NCI-H1417 (cell line): ENCODE measurements at regions not wholly inside any gene's neighbourhood (a gene's known extent, or its start where the extent isn't known, plus 50 kb on each side); places are given as distances from the start of the nearest gene placed in this dataset.
"Not testable (repeated sequence)": the region's sequence is repeated elsewhere in the genome, so short reads cannot be mapped to it uniquely, and the experiment has no call there.

ENCODE experiments used
- DNase-seq, 3 experiments: peaks; one replicate each; lab custom pipeline; 2025; lab: John Stamatoyannopoulos, UW

- DNase-seq = no peak
Observed at GRCh38 chr3:81186412-81186811, 575.0 kb downstream of the GBE1 start.

DNA sequence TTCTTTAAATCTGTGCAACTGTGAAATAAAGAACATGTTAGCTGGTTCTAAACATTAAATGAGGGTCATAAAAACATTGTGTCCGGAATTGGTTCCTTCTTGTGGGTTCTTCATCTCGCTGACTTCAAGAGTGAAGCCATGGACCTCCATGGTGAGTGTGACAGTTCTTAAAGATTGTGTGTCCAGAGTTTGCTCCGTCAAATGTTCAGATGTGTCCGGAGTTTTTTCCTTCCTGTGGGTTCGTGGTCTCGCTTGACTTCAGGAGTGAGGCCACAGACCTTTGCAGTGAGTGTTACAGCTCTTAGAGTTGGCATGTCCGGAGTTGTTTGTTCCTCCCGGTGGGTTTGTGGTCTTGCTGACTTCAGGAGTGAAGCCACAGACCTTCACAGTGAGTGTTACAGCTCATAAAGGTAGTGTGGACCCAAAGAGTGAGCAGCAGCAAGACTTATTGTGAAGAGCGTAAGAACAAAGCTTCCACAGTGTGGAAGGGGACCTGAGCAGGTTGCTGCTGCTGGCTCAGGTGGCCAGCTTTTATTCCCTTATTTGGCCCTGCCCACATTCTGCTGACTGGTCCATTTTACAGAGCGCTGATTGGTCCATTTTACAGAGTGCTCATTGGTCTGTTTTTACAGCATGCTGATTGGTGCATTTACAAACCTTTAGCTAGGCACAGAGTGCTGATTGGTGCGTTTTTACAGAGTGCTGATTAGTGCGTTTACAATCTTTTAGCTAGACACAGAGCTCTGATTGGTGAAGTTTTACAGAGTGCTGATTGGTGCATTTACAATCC is 579.2 kb downstream of the GBE1 start:
- not testable (repeated sequence) for DNase-seq

- peak in 2 of 3 experiments; percentile 0 to 35 for DNase-seq
Observed at GRCh38 chr3:81173514-81173913, 587.9 kb downstream of the GBE1 start.

DNA sequence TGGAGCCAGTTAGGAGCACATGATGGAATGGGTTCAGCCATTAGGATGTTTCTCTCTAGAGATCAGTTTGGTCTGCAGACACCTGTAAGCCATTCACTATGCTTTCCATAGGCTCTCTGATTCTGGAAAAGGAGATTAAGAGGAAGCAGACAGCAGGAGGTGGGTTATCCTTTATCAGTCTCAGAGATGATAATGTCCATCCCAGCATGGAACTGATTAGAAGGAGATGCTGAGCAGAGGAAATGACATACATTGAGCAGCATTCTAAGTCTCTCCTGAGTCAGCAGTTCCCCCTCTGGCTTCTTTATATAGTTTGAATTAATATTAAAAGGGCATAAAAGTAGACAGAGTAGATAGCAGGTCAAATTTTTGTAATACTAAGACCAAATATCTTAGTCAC is 591.1 kb downstream of the GBE1 start:
- DNase-seq = no peak

- no peak for DNase-seq
Observed at GRCh38 chr3:81164806-81165205, 596.6 kb downstream of the GBE1 start.

GRCh38 chr3:81161851-81162250 is 599.6 kb downstream of the GBE1 start:
- peak in 2 of 3 experiments; percentile 3 to 52 for DNase-seq

GRCh38 chr3:81161100-81161499 is 600.3 kb downstream of the GBE1 start:
- no peak for DNase-seq

- no peak for DNase-seq
Observed at GRCh38 chr3:81154611-81155143, 606.8 kb downstream of the GBE1 start.

GRCh38 chr3:81152156-81152555 is 609.3 kb downstream of the GBE1 start:
- no peak for DNase-seq

DNA sequence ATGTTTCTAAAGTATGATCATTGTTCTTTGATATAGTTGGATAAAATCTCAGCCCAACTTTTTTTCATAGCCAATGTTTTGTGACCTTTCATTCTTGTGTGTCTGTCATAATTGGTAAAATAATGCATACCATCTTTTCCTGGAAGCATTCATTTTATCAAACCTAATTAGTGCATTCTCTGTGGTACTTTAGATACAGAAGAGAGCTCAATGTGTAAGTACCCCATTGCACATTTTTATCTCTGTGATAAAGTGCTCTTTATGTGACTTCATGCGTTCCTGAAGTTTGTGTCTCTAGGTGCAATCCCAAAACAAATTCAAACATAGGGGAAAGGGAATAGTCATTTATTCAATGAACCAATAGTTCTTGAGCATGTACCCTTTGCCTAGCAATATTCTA is 628.5 kb downstream of the GBE1 start:
- DNase-seq = no peak

- DNase-seq = no peak
Observed at GRCh38 chr3:81105789-81106488, 655.5 kb downstream of the GBE1 start.

- no peak for DNase-seq
Observed at GRCh38 chr3:81105206-81105605, 656.2 kb downstream of the GBE1 start.

DNA sequence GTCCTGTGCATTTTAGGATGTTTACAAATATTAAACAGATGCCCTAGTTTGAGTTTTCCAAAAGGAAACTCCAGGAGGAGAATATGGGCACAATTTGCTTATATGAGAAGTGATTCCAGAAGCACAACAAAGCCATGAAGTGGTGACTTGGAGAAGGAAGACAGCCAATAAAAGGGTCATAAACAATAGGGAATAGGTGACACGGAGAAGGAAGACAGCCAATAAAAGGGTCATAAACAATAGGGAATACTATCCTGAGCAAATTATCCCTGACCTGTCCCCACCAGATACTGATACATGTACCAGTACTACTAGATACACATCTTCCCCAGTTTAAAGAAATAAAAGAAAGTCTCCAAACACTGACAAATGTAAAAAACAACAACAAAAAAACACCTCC is 663.6 kb downstream of the GBE1 start:
- no peak for DNase-seq

DNA sequence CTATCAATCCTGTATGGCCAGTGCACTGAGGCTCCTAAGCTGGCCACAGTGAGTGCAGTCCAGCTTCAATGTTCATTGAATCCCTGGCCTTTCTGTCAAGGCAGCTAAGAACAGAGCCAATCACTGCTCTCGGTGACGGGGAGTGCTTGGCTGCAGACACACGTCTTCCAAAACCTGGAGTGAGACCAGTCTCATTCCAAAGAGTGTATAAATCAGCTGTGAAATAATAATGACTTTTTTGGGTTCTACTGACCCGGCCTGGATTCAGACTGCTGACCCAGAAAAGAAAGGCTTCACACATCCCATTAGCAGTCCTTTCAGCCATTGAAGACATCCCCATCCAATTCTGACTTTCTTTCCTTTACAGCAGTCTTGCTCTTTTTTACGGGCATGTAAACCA is 665.5 kb downstream of the GBE1 start:
- no peak for DNase-seq

GRCh38 chr3:81094986-81095385 is 666.5 kb downstream of the GBE1 start:
- no peak for DNase-seq

- no peak for DNase-seq
Observed at GRCh38 chr3:81087607-81088006, 673.8 kb downstream of the GBE1 start.

DNA sequence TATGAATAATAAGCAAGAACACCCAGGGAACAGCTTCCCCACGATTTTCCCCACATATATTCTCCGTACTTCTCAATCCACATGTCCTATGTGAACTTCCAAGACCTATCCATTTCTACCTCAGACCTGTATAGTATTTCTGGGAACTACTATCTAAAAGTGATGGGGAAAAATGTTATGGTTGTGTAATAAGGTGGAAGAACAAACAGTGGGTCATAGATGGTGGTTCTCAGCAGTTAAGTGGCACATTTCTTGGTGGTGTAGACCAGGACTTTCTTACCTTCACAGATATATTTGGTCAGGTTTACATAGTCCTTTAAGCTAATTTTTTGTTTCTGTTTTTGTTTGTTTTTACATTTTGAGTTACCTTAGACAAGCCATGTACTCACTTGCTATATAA is 675.1 kb downstream of the GBE1 start:
- no peak for DNase-seq

- no peak for DNase-seq
Observed at GRCh38 chr3:81080608-81081007, 680.8 kb downstream of the GBE1 start.

GRCh38 chr3:81072591-81072990 is 688.9 kb downstream of the GBE1 start:
- no peak for DNase-seq

- no peak for DNase-seq
Observed at GRCh38 chr3:81068546-81068945, 692.9 kb downstream of the GBE1 start.

GRCh38 chr3:81063896-81064295 is 697.5 kb downstream of the GBE1 start:
- no peak for DNase-seq

- not testable (repeated sequence) for DNase-seq
Observed at GRCh38 chr3:81051133-81051532, 710.3 kb downstream of the GBE1 start.

DNA sequence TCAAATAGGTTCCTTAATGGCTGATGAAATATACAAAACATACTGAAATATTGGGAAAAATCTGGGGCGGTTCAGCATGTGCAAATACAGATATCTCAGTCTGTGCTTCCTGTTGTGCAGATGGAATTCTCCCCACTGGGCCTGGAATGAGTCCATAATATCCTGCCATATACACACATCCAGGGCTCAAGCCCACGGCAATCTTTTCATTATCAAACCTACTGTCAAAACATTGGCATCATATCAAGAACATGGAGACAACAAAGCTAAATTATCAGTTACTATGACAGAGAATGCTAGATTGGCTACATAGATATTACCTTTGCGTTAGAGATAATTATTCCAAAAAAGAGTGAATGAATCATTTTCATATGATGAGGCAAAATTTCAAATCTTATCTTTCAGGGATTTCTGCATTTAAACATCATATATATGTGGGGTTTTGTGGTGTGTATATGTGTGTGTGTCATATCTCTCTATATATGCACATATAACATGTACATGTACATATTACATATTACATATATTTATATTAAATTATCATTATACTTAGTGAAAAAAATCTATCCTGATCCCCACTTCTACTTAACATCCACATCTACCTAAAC is 713.3 kb downstream of the GBE1 start:
- DNase-seq = no peak
